Endothelial cell of umbilical vein (primary cell): ENCODE measurements at regions not wholly inside any gene's neighbourhood (a gene's known extent, or its start where the extent isn't known, plus 50 kb on each side); places are given as distances from the start of the nearest gene placed in this dataset.

Experiments
- BruUV-seq: library from RNA; stranded (reverse); fragments of 400-500 nt; replicated peaks from 2 replicates; lab custom pipeline; 2021; lab: Mats Ljungman, UMichigan
- CTCF ChIA-PET: fragments of 300-600, 350-600 bp; sonication (Branson Sonifier 250); formaldehyde crosslinking; loops from one replicate; lab custom pipeline; 2021; ENCODE audit warnings: antibody characterized with exemption, inconsistent platforms; lab: Charles Lee
- POLR2A ChIA-PET: fragments of 300-600, 350-600 bp; sonication (Branson Sonifier 250); formaldehyde crosslinking; loops from one replicate; lab custom pipeline; 2021; ENCODE audit warnings: antibody characterized with exemption, inconsistent platforms; lab: Charles Lee
- DNase-seq: peaks from one replicate; pipeline ENCODE4 v3.0.0-alpha.2; 2011; ENCODE audit warnings: low read depth, low spot score
- FAIRE-seq: peaks from 2 replicates; lab custom pipeline; 2011; peaks lifted over from hg19 to GRCh38; lab: Jason Lieb, UNC
- H2AFZ ChIP-seq: 2 replicates; pipeline ENCODE4 v1.6.0; 2012; ENCODE audit warnings: low read depth, low read length, control low read depth, inconsistent platforms
- H3K27ac ChIP-seq: 2 replicates; pipeline ENCODE4 v1.5.1; 2011; ENCODE audit warnings: low read depth, mild to moderate bottlenecking, control low read depth, low read length, moderate library complexity; ENCODE audit not compliant: insufficient read depth
- H3K27me3 ChIP-seq, 2 experiments: 2 replicates each; pipeline versions ENCODE4 v1.6.0 to v1.6.1; 2011; ENCODE audit warnings: low read length in 2 of 2, mixed read lengths in 1 of 2; ENCODE audit not compliant: control insufficient read depth in 2 of 2, insufficient read depth in 2 of 2
- H3K36me3 ChIP-seq, 2 experiments: 2 replicates in 1 of 2; 3 replicates in 1 of 2; pipeline ENCODE4 v1.5.1; 2011; ENCODE audit warnings: low read length in 2 of 2, mild to moderate bottlenecking in 1 of 2, moderate library complexity in 1 of 2; ENCODE audit not compliant: control insufficient read depth in 2 of 2, insufficient read depth in 2 of 2; ENCODE audit errors: extremely low read depth in 1 of 2
- H3K4me1 ChIP-seq: 3 replicates; pipeline ENCODE4 v1.5.1; 2011; ENCODE audit warnings: mild to moderate bottlenecking, low read length; ENCODE audit not compliant: control insufficient read depth, insufficient read depth; ENCODE audit errors: extremely low read depth
- H3K4me2 ChIP-seq: 2 replicates; pipeline ENCODE4 v1.6.1; 2011; ENCODE audit warnings: low read length, control low read depth, mixed read lengths; ENCODE audit not compliant: insufficient read depth
- H3K4me3 ChIP-seq, 3 experiments: fragments of 200-600 bp in 1 of 3; sonication (generic), shearing (Covaris generic) in 1 of 3; replicated peaks in 1 of 3; 2 replicates each; pipeline ENCODE4 v1.5.1; 2011 to 2016; ENCODE audit warnings: control low read depth in 3 of 3, low read length in 3 of 3, mild to moderate bottlenecking in 2 of 3, inconsistent platforms in 1 of 3, low read depth in 1 of 3, moderate library complexity in 1 of 3; ENCODE audit not compliant: insufficient read depth in 1 of 3
- H3K79me2 ChIP-seq: 2 replicates; pipeline ENCODE4 v1.6.0; 2012; ENCODE audit warnings: low read length, inconsistent platforms; ENCODE audit not compliant: control insufficient read depth, insufficient read depth
- H3K9ac ChIP-seq: replicated peaks from 2 replicates; pipeline ENCODE3; 2011; ENCODE audit warnings: low read length, control low read depth; ENCODE audit not compliant: insufficient read depth; ENCODE audit errors: extremely low read depth
- H3K9me1 ChIP-seq: replicated peaks from 3 replicates; pipeline ENCODE4 v1.6.0; 2011; ENCODE audit warnings: mild to moderate bottlenecking, low read length; ENCODE audit not compliant: control insufficient read depth, insufficient read depth; ENCODE audit errors: extremely low read depth
- H3K9me3 ChIP-seq: replicated peaks from 2 replicates; pipeline ENCODE4 v1.5.1; 2012; ENCODE audit warnings: low read length, inconsistent platforms; ENCODE audit not compliant: control insufficient read depth, insufficient read depth
- H4K20me1 ChIP-seq: replicated peaks from 2 replicates; pipeline ENCODE3; 2011; ENCODE audit warnings: mild to moderate bottlenecking, low read length; ENCODE audit not compliant: control insufficient read depth, insufficient read depth; ENCODE audit errors: extremely low read depth
- CTCF ChIP-seq, 2 donors: IDR thresholded peaks; 1 replicate in 1 of 2; 2 replicates in 1 of 2; pipeline ENCODE4 v1.5.1; 2011; ENCODE audit warnings: low read length in 2 of 2, mild to moderate bottlenecking in 2 of 2, moderate library complexity in 2 of 2, control low read depth in 1 of 2, inconsistent platforms in 1 of 2, low read depth in 1 of 2; ENCODE audit not compliant: insufficient read depth in 1 of 2; ENCODE audit errors: extremely low read depth in 1 of 2
- EZH2 ChIP-seq: IDR thresholded peaks from 2 replicates; pipeline ENCODE4 v1.6.1; 2012; ENCODE audit warnings: borderline replicate concordance, low read depth, mild to moderate bottlenecking, moderate library complexity, low read length, inconsistent platforms; ENCODE audit not compliant: severe bottlenecking
- FOS ChIP-seq: IDR thresholded peaks from 2 replicates; pipeline ENCODE4 v1.6.1; 2011; ENCODE audit warnings: mild to moderate bottlenecking, low read length, moderate library complexity, borderline replicate concordance; ENCODE audit not compliant: insufficient read depth
- GATA2 ChIP-seq: IDR thresholded peaks from 2 replicates; pipeline ENCODE4 v1.7.0; 2011; ENCODE audit warnings: low read depth, mild to moderate bottlenecking, moderate library complexity, mixed read lengths, low read length; ENCODE audit not compliant: insufficient read length, insufficient read depth
- JUN ChIP-seq: IDR thresholded peaks from 2 replicates; pipeline ENCODE4 v1.6.1; 2011; ENCODE audit warnings: borderline replicate concordance, low read depth; ENCODE audit not compliant: insufficient read length, insufficient read depth
- MAX ChIP-seq: IDR thresholded peaks from 2 replicates; pipeline ENCODE4 v1.6.1; 2011; ENCODE audit not compliant: insufficient read depth, insufficient read length
- MYC ChIP-seq: IDR thresholded peaks from one replicate; pipeline ENCODE4 v1.6.1; 2011; ENCODE audit warnings: mild to moderate bottlenecking, low read depth, low read length
- POLR2A ChIP-seq: IDR thresholded peaks from 2 replicates; pipeline ENCODE4 v1.6.1; 2012; ENCODE audit warnings: low read depth, mild to moderate bottlenecking, control low read depth, low read length
- POLR2AphosphoS5 ChIP-seq: IDR thresholded peaks from 2 replicates; pipeline ENCODE4 v1.6.1; 2012; ENCODE audit warnings: low read depth, mild to moderate bottlenecking, control low read depth, low read length, moderate library complexity; ENCODE audit not compliant: insufficient read depth
- dilution Hi-C: fragments of 300-500 bp; cut with MboI; formaldehyde crosslinking; loops from one replicate; pipeline ENCODE4 v1.15.0; 2019; ENCODE audit warnings: low sequenced_read_pairs; ENCODE audit not compliant: extremely low pct_ligation_motif_present
- intact Hi-C: fragments of 100-400 bp; cut with micrococcal nuclease; formaldehyde crosslinking; loops from one replicate; pipeline ENCODE4 v1.10.0; 2022

- H3K9me1 ChIP-seq = no peaks in the 10 kb centered on the region
- intact Hi-C loops = loop anchor here (10.0 kb wide), 2 partner anchors 168 to 268 kb away; no protein-coding TSS in a partner anchor
- H3K4me3 ChIP-seq = no peak overlapping the region
- BruUV-seq = no TSS peak
- ChIA-PET CTCF (interaction anchor here (0.7 to 1.3 kb wide), 3 partner anchors 193 to 956 kb away, joined by 3 to 5 read pairs (median 3); no protein-coding TSS in a partner anchor), POLR2A (no interaction called here)
- peaks cover 0 to under 1% of the 10 kb centered on the region in 2 experiments for H3K27me3 ChIP-seq
- H2AFZ ChIP-seq = no peak overlapping the region
- no peak overlapping the region for H3K27ac ChIP-seq
- H3K4me1 ChIP-seq = no peaks in the 10 kb centered on the region
- no peak for TF ChIP-seq CTCF (IDR thresholded peaks at IDR 0.05; ENCODE audit: extremely low read depth in 1 of 2, insufficient read depth in 1 of 2, low read depth in 1 of 2, low read length in 2 of 2)
- TF ChIP-seq JUN = no peak
- no peak for TF ChIP-seq GATA2
- TF ChIP-seq POLR2A = no peak
- no peak for TF ChIP-seq POLR2AphosphoS5
- no peak for TF ChIP-seq MAX
- DNase-seq = no peak
- no peaks in the 10 kb centered on the region for H4K20me1 ChIP-seq
- no peak overlapping the region for H3K9ac ChIP-seq
- no peaks in the 10 kb centered on the region for H3K36me3 ChIP-seq
- H3K79me2 ChIP-seq = no peaks in the 10 kb centered on the region
- dilution Hi-C loops = no loop called here
- no peaks in the 10 kb centered on the region for H3K9me3 ChIP-seq
- FAIRE-seq = no peak
- H3K4me2 ChIP-seq = no peak overlapping the region
These were observed 1017.2 kb downstream of the TUSC7 start for GRCh38 chr3:117726776-117727175.

GRCh38 chr3:117728226-117728625 lies 1018.6 kb downstream of the TUSC7 start:
- Histone ChIP-seq H2AFZ (no peak overlapping the region), H3K4me3 (no peak overlapping the region), H3K36me3 (no peaks in the 10 kb centered on the region), H3K9ac (no peak overlapping the region), H3K4me2 (no peak overlapping the region), H3K79me2 (no peaks in the 10 kb centered on the region), H3K27ac (no peak overlapping the region), H3K9me3 (no peaks in the 10 kb centered on the region), H3K4me1 (no peaks in the 10 kb centered on the region), H4K20me1 (no peaks in the 10 kb centered on the region), H3K9me1 (no peaks in the 10 kb centered on the region), H3K27me3 (no peaks in the 10 kb centered on the region)
- DNase-seq (no peak), FAIRE-seq (no peak)
- dilution Hi-C loops (no loop called here), intact Hi-C loops (loop anchor here (10.0 kb wide), 2 partner anchors 167 to 267 kb away; no protein-coding TSS in a partner anchor)
- POLR2A ChIA-PET = no interaction called here
- TF ChIP-seq MYC (no peak), FOS (no peak), POLR2A (no peak), CTCF (IDR thresholded peaks at IDR 0.05; ENCODE audit: extremely low read depth in 1 of 2, insufficient read depth in 1 of 2, low read depth in 1 of 2, low read length in 2 of 2) (no peak), MAX (no peak), POLR2AphosphoS5 (no peak), EZH2 (no peak), GATA2 (no peak), JUN (no peak)
- BruUV-seq = no TSS peak
- CTCF ChIA-PET = no interaction called here
